NCI-H1105 treated with DMSO at 0.1 percent for 48 hours (cell line): ENCODE measurements at regions not wholly inside any gene's neighbourhood (a gene's known extent, or its start where the extent isn't known, plus 50 kb on each side); places are given as distances from the start of the nearest gene placed in this dataset.
"Not testable (repeated sequence)": the region's sequence is repeated elsewhere in the genome, so short reads cannot be mapped to it uniquely, and the experiment has no call there.

Source experiments
- DNase-seq: peaks from one replicate; lab custom pipeline; 2025; lab: John Stamatoyannopoulos, UW

DNA sequence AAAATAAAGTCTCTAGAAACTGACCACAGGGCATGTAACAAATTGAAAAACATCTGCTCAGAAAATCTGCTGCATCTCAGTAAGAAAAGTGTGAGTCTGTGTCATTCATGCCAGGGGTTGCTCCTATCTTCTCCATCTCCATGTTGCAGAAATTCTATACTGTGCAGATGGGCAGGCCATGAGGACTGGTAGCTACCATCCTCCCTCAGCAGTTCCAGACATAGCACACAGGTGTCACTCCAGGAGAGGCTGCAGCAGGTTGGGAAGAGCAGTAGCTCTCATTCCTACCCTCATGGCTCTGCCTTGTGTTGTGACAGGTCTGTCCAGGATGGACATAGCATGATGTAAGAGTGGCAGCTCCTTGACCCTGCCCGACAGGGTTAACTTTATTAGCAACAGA, 173.4 kb downstream of the NDUFS4 start:
- no peak for DNase-seq

DNA sequence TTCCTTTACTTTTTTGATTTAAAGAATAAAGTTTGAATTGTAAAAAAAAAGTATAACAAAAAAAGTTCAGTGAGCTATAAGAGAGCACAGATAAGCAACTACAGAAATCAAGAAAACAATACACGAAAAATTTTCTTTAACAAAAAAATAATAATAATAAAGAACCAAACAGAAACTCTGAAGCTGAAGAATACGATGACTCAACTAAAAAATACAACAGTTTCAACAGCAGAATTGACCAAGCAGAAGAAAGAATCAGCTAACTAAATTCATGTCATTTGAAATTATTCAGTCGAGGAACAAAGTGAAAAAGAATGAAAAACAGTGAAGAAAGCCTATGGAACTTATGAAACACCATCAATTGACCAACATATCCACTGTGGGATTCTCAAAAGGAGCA, 177.7 kb downstream of the NDUFS4 start:
- DNase-seq = no peak

DNA sequence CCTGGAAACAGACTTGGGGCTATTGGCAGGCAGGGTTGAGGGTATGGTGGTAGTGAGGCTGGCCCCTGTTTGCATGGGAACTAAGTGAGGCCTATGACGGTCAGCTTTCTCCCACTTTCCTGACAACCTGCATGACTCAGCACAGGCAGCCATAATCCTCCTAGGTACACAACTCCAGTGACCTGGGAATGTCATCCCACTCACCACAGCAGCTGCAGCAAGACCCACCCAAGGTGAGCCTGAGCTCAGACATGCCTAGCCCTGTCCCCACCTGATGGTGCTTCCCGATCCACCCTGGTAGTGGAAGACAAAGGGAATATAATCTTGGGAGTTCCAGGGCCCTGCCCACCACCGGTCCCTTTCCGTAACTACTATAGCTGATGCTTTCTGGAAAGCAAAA, 178.7 kb downstream of the NDUFS4 start:
- DNase-seq = no peak

DNA sequence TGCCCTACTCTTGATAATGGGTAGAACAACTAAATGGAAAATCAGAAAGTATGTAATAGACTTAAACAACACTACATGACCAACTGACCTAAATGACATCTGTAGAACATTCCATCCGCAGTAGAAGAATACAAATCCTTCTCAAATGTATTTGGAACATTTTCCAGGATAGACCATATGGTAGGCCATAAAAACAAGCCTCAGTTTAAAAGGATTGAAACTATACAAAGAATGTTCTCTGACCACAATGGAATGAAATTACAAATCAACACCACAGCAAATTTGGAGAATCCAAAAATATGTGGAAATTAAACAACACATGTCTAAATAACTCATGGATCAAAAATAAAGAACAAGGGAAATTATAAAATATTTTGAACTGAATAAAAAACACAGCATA, 189.2 kb downstream of the NDUFS4 start:
- DNase-seq = no peak

- not testable (repeated sequence) for DNase-seq
Measured at GRCh38 chr5:53752282-53752681, 191.8 kb downstream of the NDUFS4 start.

GRCh38 chr5:53766673-53767072, 206.2 kb downstream of the NDUFS4 start:
- DNase-seq = no peak

DNA sequence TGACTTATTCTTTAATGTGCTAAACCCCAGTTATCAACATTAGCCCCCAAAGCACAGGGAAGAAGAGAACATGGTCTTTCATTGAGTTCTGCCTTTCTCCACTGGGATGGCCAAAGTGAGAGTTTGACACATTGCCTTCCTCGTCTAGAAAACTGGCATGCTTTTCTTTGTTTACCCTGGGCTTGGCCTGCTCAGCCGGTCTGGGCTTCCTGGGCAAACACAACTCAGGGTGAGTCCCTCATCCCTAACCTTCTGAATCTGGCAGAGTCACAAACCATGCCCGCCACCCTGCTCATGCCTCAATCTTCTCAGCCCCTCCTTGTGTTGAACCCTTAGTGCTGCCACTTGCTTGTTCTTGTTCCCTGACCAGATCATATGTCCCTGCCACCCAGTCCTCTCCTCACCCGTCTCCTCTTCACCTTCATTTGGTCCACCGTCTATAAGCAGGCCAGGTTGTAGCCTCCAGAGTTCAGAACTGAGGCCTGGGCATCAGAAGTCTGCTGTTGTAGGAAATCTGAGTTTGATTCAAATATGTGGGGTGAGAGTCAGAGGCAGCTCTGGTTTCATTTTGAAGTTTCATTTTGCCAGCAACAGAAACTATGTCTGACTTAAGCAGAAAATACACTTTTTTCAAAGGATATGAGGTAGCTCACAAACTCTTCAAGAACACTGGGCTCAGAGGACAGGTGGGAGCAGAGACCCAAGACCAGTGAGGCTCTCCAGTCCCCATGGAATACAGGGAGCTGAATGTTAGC, 217.6 kb downstream of the NDUFS4 start:
- no peak for DNase-seq

DNA sequence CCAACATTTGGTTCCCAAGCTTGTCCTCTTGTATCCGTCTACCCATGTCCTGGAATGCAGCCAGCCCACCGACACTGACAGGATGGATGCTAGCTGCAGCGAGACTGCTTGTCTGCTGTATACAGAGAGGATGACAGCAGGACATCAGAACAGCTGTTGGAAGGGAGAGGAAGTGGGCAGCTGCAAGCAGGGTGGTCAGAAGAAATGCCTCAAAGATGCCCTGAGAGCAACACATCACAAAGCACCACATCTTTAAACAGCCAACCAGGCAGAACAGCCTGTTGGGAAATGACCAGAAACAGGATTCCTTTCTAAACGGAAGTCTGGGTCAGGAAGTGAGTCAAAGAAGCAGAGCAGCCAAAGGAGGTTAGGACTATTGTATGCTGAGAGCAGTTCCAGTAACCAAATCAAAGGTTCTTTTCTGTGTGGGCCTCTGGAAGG, 219.1 kb downstream of the NDUFS4 start:
- DNase-seq = no peak

DNA sequence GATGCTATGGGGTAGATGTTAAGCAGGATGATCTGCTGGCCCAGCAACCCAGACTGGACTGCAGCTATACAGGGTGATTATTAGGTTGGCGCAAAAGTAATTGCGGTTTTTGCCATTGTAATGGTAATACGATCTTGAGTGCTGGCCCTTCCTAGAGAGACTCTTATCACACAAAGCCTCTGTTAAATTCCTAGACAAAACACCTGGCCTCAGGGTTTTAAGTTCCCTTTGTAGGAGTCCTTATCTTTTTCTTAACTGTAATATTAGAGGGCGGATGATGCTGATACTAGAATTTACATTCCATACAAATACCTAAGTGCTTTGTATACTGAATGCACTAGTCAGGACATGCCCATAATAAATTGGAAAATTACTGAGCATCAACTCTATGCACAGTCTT, 222.2 kb downstream of the NDUFS4 start:
- no peak for DNase-seq

DNA sequence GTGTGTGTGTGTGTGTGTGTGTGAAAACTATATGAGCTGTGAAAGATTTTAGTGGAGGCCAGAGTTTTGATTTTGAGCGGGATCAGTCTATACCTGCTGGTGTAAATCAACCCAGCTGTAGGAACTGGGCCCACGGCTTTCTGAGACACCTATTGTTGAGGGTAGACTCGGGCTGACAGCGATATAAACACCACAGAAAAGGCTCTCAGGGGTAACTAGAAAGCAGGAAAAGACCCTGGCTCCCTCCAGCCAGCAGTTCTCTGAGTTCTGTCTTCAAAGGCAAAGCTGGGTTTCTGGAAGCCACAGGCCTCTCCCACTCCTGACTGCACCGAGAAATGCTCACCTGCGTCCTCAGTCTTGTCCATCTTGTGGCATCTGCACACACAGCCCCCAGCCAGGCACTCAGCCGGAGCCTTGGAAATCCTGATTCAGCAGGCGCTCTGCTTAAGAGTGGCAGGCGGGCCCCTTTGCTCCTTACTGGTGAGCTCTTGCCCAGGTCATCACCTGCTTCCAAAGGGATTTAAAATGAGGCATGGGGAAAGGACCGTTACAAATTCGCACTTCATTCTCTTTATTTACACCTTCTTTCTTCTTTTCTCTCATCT, 223.3 kb downstream of the NDUFS4 start:
- DNase-seq = no peak

DNA sequence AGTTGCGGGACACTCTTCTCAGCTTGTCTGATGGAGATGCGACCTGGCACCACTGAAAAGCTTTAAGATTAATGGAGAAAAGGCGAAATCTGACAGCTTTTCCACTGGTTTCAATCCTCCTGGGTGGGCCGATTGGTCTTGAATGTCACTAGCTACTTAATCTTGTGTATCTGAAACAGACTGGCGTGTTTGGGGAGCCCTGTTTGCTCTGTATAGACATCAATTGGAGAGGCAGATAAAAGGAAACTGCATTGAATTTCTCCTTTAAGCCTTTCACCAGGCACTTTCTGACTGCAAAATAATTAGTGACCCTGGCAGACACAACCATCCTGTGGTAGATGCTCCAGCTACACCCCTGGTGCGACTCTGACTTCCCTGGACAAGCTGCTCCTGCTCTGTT, 224.2 kb downstream of the NDUFS4 start:
- DNase-seq = no peak

DNA sequence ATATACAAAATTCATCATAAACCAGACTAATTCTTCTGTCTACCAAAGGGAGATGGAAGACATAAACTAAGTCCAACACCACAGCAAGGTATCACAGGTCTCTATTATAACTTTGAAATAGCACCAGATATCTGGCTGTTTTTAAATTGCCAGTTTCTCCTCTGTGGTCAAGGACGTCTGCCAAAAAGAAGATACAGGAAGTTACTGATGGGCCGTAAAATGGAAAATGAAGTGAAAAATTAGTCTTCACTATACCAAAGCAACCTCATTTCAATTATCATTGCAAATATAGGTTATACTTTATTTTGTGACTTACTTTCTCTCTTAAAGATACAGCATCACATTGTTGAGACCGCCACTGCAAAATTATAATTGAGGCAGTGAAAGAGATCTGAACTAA, 225.5 kb downstream of the NDUFS4 start:
- no peak for DNase-seq

DNA sequence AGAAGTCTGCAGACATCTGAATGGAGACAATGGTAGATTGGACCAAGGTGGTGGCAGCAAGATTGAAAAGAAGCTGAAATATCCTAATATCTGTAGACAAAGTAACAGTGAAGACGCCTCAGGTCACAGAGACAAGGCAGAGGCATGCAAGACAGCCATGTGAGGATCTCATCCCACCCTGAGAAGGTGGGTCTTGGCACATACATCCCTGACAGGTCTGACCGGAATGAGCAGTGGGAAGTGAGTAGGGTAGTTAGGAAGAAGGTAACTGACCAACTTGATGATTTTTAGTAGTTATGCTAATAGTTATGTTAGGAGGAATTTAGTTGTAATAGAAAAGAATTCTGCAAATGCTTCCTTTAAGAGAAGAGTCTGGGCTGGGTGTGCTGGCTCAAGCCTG, 229.6 kb downstream of the NDUFS4 start:
- no peak for DNase-seq

DNA sequence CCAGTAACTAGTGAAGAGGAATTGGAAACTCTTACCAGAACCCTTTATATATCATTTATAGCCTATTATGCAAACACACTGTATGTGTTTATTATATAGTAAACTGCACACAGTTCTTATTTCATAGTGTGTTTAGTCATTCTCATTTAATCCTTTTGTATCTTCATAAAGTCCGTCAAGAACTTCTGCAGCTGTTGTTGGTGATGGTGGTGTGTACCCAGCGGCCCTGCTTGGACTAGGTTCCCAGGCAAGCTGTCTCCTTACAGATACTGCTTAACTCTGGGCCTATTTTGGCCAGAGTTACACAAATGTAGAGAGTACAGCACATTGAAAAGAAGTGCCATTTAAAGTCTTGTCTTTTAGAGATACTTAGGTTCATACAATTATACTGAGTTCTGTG, 231.9 kb downstream of the NDUFS4 start:
- DNase-seq = no peak

GRCh38 chr5:53799644-53800043, 239.2 kb downstream of the NDUFS4 start:
- DNase-seq = not testable (repeated sequence)

GRCh38 chr5:53808392-53808791, 248.0 kb downstream of the NDUFS4 start:
- DNase-seq = not testable (repeated sequence)

GRCh38 chr5:53814819-53815218, 254.4 kb downstream of the NDUFS4 start:
- no peak for DNase-seq

DNA sequence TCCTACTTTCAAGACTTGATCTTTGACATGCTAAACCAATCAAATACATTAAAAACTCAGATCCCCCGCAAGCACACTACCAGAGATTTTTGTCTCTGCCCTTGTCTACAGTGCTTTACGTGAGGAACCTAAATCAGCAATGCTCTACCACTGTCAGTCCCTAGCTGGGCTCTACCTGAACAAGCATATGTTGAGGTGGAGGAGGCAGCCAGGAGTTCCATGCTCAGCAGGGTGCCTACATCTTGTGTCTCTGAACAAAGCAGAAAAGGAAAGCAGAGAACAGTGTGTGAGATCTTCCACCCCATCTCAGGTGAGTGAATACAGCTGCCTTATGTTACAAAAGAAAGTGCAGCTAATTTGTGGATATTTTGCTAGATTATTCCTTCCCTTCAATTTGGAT, 255.0 kb downstream of the NDUFS4 start:
- no peak for DNase-seq

GRCh38 chr5:53817183-53817582, 256.7 kb downstream of the NDUFS4 start:
- no peak for DNase-seq

DNA sequence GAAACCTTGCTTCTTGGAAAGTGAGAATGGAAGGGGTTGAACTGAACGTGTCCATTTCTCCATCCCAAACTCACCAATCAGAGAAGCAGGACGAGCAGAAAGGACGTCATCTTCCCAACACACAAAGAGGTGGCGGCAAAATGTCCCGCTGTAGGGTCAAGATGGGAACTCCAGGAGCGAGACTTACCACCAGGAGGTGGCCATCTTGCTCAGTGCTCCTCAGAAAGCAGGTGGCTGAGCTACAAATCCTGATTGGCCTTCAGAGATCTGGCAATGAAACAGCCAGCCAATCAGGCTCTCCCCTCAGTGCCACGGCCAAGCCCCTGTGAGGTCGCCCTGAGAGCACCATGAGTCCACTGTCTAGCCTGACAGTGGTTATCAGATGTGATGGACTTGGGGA, 259.0 kb downstream of the NDUFS4 start:
- no peak for DNase-seq

GRCh38 chr5:53820119-53820801, 259.8 kb downstream of the NDUFS4 start:
- peak; percentile 3 for DNase-seq

- no peak for DNase-seq
Measured at GRCh38 chr5:53820802-53821171, 260.3 kb downstream of the NDUFS4 start.

DNA sequence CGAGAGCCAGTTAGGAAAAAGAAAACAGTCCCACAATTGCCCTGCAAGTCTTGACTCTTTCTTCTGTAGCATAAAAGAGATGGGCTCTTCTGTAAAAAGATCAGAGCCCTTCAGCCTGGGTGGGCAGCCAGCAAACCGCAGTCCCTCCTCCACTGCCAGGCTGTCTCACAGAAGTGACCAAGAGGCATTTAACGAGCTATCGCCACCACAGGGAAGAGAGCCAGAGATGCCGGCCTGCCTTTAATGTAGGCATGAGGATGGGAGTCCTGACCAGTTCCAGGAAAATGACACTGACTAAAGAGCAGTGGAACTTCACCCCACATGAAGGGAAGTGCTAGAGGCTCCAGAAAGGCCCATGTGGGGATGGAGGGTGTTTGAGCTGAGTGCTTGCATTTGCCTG, 264.6 kb downstream of the NDUFS4 start:
- no peak for DNase-seq
